GM10248 (cell line): ENCODE measurements at regions not wholly inside any gene's neighbourhood (a gene's known extent, or its start where the extent isn't known, plus 50 kb on each side); places are given as distances from the start of the nearest gene placed in this dataset.

ENCODE experiments used
- CTCF ChIA-PET: fragments of 300-600 bp; sonication (Branson Sonifier 250); formaldehyde crosslinking; extraction: SDS; loops from one replicate; lab custom pipeline; 2021; ENCODE audit warnings: antibody characterized with exemption; lab: Yijun Ruan, JAX
- POLR2A ChIA-PET: fragments of 350-650 bp; sonication (Branson Sonifier 250); formaldehyde crosslinking; extraction: SDS; loops from one replicate; lab custom pipeline; 2020; ENCODE audit warnings: antibody characterized with exemption; lab: Yijun Ruan, JAX
- DNase-seq: peaks from one replicate; pipeline ENCODE4 v3.0.0; 2012; ENCODE audit errors: extremely low spot score
- CTCF ChIP-seq: IDR thresholded peaks from 2 replicates; pipeline ENCODE4 v1.5.1; 2012; ENCODE audit warnings: mild to moderate bottlenecking, low read depth; ENCODE audit errors: extremely low read depth, missing control alignments, control extremely low read depth

GRCh38 chr6:30009113-30009512 is 52.0 kb upstream of the POLR1H start:
- ChIA-PET POLR2A (no interaction called here), CTCF (interaction anchor here (1.0 to 3.0 kb wide), 2 partner anchors 122 to 161 kb away, joined by 4 to 9 read pairs; no protein-coding TSS in a partner anchor)
- TF ChIP-seq CTCF = no peak
- no peak for DNase-seq
